NAMALWA (cell line): ENCODE measurements at regions not wholly inside any gene's neighbourhood (a gene's known extent, or its start where the extent isn't known, plus 50 kb on each side); places are given as distances from the start of the nearest gene placed in this dataset.

Experiments
- DNase-seq: peaks from one replicate; pipeline ENCODE4 v3.0.0-alpha.2; 2015; ENCODE audit warnings: low spot score

- DNase-seq, result no peak
Measured at GRCh38 chrX:10747975-10748374, 127.6 kb upstream of the MID1 start.

- no peak for DNase-seq
Measured at GRCh38 chrX:10749113-10749512, 128.7 kb upstream of the MID1 start.

GRCh38 chrX:10750581-10750980 is 130.2 kb upstream of the MID1 start:
- no peak for DNase-seq

DNA sequence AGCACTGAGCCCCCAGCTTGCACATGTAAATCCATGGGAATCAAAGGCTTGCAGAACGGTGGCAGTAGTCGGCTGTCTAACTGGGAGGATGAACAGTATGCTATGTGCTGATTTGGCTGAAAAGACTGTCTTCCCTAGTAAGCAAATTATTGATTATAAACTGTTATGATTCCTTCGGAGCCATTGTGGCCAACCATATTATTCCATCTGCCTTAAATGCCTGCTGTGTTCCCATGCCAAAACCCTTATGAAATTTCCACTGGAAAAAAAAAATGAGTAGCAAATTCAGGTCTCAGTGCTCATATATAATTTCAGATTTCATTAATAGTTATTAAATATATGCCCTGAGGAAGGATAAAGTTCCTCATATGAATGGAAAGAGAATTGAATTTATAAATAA is 132.7 kb upstream of the MID1 start:
- DNase-seq, result no peak

GRCh38 chrX:10754445-10754844 is 134.1 kb upstream of the MID1 start:
- no peak for DNase-seq

DNA sequence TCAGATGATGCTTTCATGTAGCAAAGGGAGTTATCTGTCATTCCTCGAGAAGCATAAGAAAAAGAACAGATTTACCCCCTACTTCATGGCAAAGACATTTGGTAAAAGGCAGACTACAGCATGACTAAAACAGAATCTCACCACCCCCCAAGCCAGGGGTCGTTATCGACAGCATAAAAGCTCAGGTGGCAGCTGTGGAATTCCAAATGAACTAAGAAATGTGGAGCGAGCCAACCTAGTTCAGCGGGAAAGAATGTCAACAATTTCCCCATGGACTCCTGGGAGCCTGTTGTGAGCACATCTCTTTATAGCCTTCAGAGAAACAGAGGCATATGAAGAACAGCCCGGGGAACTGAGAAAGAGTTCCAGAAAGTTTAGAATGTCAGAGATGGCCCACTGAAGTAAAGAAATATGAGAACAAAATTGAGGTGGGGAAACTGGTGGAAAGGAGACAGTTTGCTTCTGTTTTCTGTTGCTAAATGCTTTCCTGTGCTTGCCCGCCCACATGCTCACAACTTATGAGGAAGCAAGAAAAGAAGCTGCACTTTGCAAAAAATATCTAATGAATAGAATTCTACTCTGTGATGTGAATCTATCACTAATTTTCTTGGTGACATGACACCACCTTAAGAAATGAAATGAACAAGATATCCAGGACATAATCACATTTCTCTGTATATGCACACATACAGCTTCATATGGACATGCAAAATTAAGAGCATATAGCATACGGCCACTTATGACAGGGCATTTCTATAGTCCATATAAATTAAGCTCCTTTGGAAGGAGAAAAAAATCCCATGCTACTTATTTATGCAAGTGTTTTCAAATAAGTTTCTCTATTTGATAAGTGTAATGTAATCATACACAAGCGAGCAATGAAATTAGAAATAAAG is 135.3 kb upstream of the MID1 start:
- DNase-seq, result no peak

DNA sequence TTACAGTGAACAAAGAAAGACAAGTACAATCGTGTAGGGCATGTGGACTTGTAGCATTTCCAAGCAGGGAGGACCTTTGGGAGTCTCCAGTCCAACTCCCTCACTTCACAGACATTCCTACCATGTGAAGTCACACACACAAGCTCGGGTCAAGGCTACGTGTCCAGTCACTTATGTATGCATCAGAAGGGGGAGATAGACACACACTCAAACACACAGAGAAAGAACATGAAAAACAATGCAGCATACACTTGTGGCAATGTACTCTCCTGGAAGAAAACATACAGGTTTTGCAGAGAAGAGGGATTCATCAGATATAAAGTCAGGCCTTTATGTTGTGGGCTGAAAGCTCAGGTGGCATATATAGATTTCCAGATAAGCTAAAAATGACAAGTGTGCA is 136.1 kb upstream of the MID1 start:
- DNase-seq, result no peak

GRCh38 chrX:10759141-10759799 is 138.9 kb upstream of the MID1 start:
- no peak for DNase-seq

DNA sequence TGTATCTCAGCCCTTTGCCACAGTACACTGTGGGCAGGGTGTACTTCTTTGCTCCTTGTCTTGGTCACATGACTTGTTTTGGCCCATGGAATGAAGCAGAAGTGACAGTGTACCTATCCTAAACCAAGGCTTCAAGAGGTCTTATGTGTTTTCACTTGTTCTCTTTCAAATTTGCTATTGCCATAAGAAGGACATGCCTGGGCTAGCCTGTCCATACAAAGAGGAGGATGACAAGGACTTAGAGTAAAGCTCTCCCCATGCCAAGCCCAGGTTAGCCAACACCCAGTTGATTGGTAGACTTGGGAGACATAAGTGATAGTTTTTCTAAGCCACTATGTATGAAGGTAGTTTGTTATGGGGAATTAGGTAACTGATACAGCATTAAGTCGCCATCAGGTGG is 141.1 kb upstream of the MID1 start:
- no peak for DNase-seq

- DNase-seq, result peak; percentile 27
Measured at GRCh38 chrX:10769195-10769594, 148.8 kb upstream of the MID1 start.

DNA sequence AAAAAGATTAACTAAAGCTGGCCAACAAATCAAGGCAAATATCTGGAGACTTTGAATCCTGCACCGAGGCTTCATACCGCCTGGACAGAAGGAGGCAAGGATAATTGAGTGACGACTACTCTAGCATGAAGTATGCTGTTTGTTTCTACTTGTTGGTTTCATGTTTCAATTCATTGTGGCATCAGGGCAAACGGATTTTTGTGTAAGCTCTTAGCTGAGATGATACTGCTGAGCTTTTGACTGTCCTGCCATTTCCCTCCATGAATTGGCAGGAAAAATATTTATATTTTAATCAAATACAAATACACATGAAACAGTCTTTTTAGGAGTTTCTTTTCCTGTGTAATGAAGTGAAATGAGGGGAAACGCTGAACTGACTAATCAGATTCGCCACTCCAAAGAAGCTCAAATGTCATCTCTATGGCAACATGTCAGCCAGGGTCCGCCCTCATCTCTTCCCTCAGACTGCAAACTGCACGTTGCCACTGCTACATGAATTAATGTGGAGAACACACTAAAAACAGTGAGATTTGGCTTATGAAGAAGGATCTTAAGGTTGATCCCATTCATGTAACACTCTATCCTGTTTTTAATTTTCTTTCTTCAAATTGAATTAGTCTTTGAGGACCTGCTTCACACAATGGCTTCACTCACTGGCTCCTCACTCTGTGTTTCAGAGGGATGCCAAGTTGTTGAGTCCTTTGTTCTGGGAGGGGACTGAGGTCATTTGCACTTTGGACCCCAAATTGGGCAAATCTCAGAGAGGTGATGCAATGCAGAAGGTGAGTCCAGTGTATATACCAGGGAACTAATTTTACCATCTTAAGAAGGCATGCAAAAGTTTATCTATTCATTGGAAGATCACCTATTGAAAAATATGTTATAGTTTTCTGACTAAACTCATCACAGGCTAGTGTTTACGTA is 149.6 kb upstream of the MID1 start:
- DNase-seq, result no peak

GRCh38 chrX:10773318-10773717 is 152.9 kb upstream of the MID1 start:
- no peak for DNase-seq

DNA sequence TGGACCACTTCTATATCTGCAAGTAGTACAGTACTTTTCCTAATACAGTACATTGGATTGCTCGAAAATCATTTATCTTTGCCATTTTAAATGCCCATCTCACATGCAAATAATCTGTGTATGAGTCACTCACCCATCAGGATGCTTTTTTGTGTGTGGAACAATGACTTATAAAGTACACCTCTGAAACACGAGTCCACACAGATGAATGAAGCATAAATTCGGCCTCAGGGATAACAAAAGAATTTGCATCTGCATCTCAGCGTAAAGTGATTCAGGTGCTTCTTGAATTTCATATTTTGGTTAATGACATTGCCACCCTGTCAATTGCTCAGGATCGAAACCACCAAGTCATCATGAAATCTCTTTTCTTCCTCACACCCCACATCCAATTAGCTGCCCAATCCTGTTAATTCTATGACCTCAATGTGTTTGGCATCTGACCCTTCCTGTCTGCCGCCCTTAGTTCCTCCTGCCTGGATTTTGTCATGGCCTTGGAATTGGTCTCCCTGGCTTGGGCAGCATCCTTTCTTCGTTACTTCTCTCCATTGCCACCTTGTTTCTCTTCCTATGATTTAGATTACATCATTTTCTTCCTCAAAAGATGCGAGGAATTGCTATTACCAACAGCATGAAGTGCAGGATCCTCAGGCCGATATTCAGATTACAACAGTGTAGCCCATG is 161.6 kb upstream of the MID1 start:
- DNase-seq, result no peak

DNA sequence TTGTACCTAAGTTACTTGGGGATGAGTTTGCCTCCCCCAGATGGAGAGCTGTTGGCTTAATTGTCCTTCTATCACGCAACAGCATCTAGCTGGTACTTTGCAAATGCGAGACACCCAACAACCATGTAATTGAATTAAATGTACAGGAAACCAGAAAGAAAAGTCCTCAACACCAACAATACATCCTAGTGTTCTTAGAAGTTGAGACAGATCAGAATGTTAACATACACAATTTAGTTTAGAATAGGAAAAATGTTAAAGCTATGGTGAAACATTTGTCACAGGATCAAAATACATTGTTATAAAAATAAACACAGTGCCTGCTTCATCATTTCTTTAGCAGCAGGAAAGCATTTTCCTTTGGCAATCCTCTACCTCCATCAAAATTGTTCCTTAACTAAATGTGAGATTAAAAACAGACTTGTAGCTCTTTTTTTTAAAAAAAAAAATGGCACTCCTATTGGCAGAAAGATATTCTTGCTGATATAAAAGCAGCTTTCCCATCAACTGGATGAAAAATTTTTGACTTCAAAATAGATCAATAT is 163.1 kb upstream of the MID1 start:
- no peak for DNase-seq

- DNase-seq, result no peak
Measured at GRCh38 chrX:10787264-10787663, 166.9 kb upstream of the MID1 start.

- DNase-seq, result no peak
Measured at GRCh38 chrX:10794203-10794630, 173.8 kb upstream of the MID1 start.

GRCh38 chrX:10795721-10796120 is 175.3 kb upstream of the MID1 start:
- no peak for DNase-seq

- DNase-seq, result no peak
Measured at GRCh38 chrX:10797466-10797865, 177.1 kb upstream of the MID1 start.

DNA sequence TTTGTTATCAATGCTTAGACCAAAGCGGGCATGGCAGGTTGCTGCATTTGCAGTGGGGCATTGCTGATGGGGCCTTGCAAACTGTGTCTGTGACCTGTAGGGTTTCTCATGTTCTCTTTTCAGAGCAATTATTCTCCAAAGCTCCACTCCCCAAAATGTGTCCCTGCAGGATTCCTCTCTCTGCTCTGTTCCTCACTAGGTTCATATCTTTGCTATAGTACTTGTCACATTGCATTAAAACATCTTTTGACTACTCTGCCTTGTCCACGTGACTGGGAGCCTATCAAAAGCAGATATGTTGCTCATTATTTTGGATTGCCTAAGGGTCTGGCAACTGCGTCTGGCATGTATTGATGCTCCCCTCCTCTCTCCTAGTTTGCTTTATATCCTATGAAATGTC is 177.7 kb upstream of the MID1 start:
- DNase-seq, result no peak

DNA sequence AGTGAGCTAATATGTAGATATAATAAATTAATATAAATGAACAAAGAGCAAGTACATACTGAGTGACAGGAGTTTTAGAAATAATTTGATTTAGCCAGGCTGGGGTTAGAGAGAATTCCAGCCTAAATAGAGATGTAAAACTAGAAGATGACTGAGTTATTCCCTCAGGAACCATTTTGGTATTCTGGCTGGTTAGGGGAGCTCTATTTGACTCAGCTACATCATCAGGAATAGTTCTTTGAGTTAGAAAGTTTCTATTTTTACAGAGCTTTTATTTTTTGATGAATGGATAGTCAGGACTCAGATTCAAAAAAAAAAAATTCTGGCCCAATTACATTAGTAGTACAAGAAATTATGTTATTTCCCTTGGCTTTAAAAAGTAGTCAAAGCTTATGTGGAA is 180.4 kb upstream of the MID1 start:
- DNase-seq, result no peak

DNA sequence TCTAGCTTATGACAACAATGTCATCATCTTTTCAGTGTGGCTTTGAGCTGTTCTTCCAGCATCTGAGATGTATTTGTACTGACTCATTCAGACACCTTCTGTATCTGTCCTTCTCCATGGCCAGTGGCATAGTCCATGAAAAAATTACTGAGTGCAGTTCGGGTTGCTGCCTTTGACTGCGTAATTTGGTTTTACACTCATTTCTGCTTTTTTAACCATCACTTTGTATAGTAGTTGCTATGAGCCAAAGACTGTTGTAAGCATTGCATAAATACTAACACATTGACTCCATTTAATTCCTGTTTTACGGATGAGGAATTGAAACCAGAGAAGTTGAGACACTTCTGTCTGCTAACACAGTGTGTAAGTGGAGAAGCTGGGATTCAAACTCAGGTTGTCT is 190.7 kb upstream of the MID1 start:
- no peak for DNase-seq

- DNase-seq, result no peak
Measured at GRCh38 chrX:10813761-10814160, 193.4 kb upstream of the MID1 start.
